ENCODE measurements at regions not wholly inside any gene's neighbourhood (a gene's known extent, or its start where the extent isn't known, plus 50 kb on each side); places are given as distances from the start of the nearest gene placed in this dataset.

GRCh38 chr10:128741680-128742079, 615.5 kb upstream of the MKI67 start:
- no peaks in the 10 kb centered on the region for H3K36me3 ChIP-seq (ENCODE audit: insufficient read depth, low read length)
- H3K4me1 ChIP-seq (ENCODE audit: insufficient read depth, low read length, severe bottlenecking): no peaks in the 10 kb centered on the region
- H3K4me2 ChIP-seq (ENCODE audit: low read length): no peak overlapping the region
- no peaks in the 10 kb centered on the region for H3K9me2 ChIP-seq (ENCODE audit: low read depth, low read length)
- TF ChIP-seq CTCF (IDR thresholded peaks at IDR 0.05; ENCODE audit: low read length) (no peak), EZH2 (IDR thresholded peaks at IDR 0.05; ENCODE audit: borderline replicate concordance, low read length) (no peak)
- H3K9me3 ChIP-seq (ENCODE audit: low read length): no peaks in the 10 kb centered on the region
- H3K27me3 ChIP-seq (ENCODE audit: insufficient read depth, low read length): no peaks in the 10 kb centered on the region
- H2AFZ ChIP-seq (ENCODE audit: low read length): no peak overlapping the region
- H3K79me2 ChIP-seq (ENCODE audit: insufficient read depth, low read length): no peaks in the 10 kb centered on the region
- no peaks in the 10 kb centered on the region for H4K20me1 ChIP-seq (ENCODE audit: insufficient read depth, low read length)
- H3K27ac ChIP-seq (ENCODE audit: low read depth, low read length, poor library complexity, severe bottlenecking): no peak overlapping the region
- H3K9ac ChIP-seq (ENCODE audit: low read length): no peak overlapping the region
- H3F3A ChIP-seq (ENCODE audit: insufficient read depth, low read length): no peaks in the 10 kb centered on the region
- no peak overlapping the region for H3K4me3 ChIP-seq (ENCODE audit: low read depth, low read length, poor library complexity, severe bottlenecking)

- Histone ChIP-seq H3F3A (ENCODE audit: insufficient read depth, low read length) (no peaks in the 10 kb centered on the region), H3K4me1 (ENCODE audit: insufficient read depth, low read length, severe bottlenecking) (no peaks in the 10 kb centered on the region), H3K4me3 (ENCODE audit: low read depth, low read length, poor library complexity, severe bottlenecking) (no peak overlapping the region), H3K27me3 (ENCODE audit: insufficient read depth, low read length) (peaks cover 2% of the 10 kb centered on the region; the same call in 1 of the 2 replicates), H3K79me2 (ENCODE audit: insufficient read depth, low read length) (no peaks in the 10 kb centered on the region), H3K9me2 (ENCODE audit: low read depth, low read length) (no peaks in the 10 kb centered on the region), H3K27ac (ENCODE audit: low read depth, low read length, poor library complexity, severe bottlenecking) (no peak overlapping the region), H3K9me3 (ENCODE audit: low read length) (no peaks in the 10 kb centered on the region), H4K20me1 (ENCODE audit: insufficient read depth, low read length) (no peaks in the 10 kb centered on the region), H3K36me3 (ENCODE audit: insufficient read depth, low read length) (no peaks in the 10 kb centered on the region), H3K9ac (ENCODE audit: low read length) (no peak overlapping the region), H3K4me2 (ENCODE audit: low read length) (no peak overlapping the region), H2AFZ (ENCODE audit: low read length) (no peak overlapping the region)
- no peak for TF ChIP-seq EZH2 (IDR thresholded peaks at IDR 0.05; ENCODE audit: borderline replicate concordance, low read length)
- no peak for TF ChIP-seq CTCF (IDR thresholded peaks at IDR 0.05; ENCODE audit: low read length)
Measured at GRCh38 chr10:128744092-128744491, 617.9 kb upstream of the MKI67 start.

- H3K36me3 ChIP-seq (ENCODE audit: insufficient read depth, low read length): no peaks in the 10 kb centered on the region
- no peaks in the 10 kb centered on the region for H3K4me1 ChIP-seq (ENCODE audit: insufficient read depth, low read length, severe bottlenecking)
- H2AFZ ChIP-seq (ENCODE audit: low read length): no peak overlapping the region
- no peak for TF ChIP-seq EZH2 (IDR thresholded peaks at IDR 0.05; ENCODE audit: borderline replicate concordance, low read length)
- TF ChIP-seq CTCF (IDR thresholded peaks at IDR 0.05; ENCODE audit: low read length): no peak
- H3K27me3 ChIP-seq (ENCODE audit: insufficient read depth, low read length): peaks cover 4% of the 10 kb centered on the region; the same call in 1 of the 2 replicates
- no peaks in the 10 kb centered on the region for H3F3A ChIP-seq (ENCODE audit: insufficient read depth, low read length)
- no peaks in the 10 kb centered on the region for H3K9me3 ChIP-seq (ENCODE audit: low read length)
- H3K79me2 ChIP-seq (ENCODE audit: insufficient read depth, low read length): no peaks in the 10 kb centered on the region
- H3K9ac ChIP-seq (ENCODE audit: low read length): no peak overlapping the region
- no peak overlapping the region for H3K27ac ChIP-seq (ENCODE audit: low read depth, low read length, poor library complexity, severe bottlenecking)
- H3K4me3 ChIP-seq (ENCODE audit: low read depth, low read length, poor library complexity, severe bottlenecking): no peak overlapping the region
- no peaks in the 10 kb centered on the region for H3K9me2 ChIP-seq (ENCODE audit: low read depth, low read length)
- no peak overlapping the region for H3K4me2 ChIP-seq (ENCODE audit: low read length)
- H4K20me1 ChIP-seq (ENCODE audit: insufficient read depth, low read length): no peaks in the 10 kb centered on the region
Measured at GRCh38 chr10:128744811-128745305, 618.6 kb upstream of the MKI67 start.
